ENCODE measurements at regions not wholly inside any gene's neighbourhood (a gene's known extent, or its start where the extent isn't known, plus 50 kb on each side); places are given as distances from the start of the nearest gene placed in this dataset.
A peak's percentile ranks its signal among the peaks of the same experiment; 100 is the strongest.

GRCh38 chr2:120669121-120669952, 66.3 kb upstream of the GLI2 start:
- DNase-seq = no peak

DNA sequence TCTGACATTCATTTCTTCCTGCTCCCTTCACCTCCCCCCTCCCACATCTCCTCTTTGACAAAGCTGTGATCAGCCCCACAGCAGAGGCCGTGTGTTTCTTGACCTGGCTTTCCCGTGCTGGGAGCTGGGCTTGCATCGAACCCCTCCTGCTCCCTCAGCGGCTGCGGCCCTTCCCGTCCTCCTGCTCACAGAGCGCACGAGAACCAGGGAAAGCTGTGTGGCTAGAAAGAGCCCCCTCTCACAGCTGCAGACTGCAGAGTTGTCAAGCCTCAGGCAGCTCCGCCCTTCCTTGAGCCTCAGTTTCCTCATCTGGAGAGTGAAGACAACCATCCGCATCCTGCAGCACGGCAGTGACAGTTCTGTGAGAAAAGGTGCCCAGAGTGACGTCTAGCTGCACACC, 65.7 kb upstream of the GLI2 start:
- no peak for DNase-seq

DNA sequence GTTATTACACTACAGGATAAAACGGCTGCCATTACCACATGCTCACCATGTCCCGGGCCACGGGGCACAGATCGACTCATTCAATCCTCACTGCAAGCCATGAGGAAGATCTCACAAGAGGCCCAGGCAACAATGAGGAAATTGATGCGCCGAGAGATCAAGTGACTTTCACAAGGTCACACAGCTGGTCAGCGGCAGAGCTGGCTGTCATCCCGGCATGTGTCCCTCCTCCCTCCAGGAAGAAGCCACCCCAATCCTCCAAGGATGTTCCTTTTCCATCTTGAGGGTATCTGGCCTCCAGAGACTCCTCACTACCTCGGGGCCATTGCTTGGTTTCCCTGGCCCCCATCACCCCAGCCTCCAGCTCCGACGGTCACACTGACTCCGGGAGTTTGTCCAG, 65.3 kb upstream of the GLI2 start:
- no peak for DNase-seq

DNA sequence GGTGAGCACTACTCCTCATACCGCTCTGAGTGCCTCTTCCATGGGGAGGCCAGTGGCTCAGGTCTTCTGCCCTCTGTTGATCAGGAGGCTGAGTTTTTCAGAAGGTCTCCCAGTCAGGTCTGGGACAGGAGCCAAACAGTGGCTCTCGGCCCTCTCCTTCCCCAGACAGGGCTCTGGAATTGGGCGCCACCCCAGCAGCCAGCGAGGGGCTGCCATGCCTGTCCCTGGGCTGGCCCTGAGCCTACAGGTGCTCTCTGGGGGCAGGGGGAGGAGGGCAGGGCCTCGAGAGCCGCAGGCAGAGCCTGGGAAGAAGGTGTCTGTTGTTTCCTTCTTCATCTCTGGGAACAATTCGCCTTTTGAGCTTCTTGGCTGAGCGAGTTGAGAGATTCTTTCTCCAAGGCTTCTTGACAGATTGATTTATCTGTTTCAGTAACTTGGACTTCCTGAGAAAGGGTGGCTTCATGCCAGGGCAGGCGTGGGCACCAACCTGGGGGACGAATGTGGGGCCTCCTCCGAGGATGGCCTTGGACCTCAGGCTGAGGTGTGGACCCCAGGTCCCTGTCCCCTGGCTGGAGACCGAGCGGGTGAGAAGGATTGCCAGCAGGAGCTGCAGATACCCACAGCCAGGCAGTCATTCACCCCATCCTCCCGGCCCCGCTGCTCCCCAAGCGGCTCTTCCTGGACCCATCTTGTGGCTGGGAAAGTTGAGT, 64.7 kb upstream of the GLI2 start:
- no peak for DNase-seq

- DNase-seq = no peak
These were observed 63.0 kb upstream of the GLI2 start for GRCh38 chr2:120672526-120673204.

GRCh38 chr2:120673205-120673550, 62.5 kb upstream of the GLI2 start:
- DNase-seq = no peak

- DNase-seq = no peak
These were observed 62.1 kb upstream of the GLI2 start for GRCh38 chr2:120673571-120674061.

GRCh38 chr2:120674246-120675170, 61.2 kb upstream of the GLI2 start:
- no peak for DNase-seq

- no peak for DNase-seq
These were observed 60.1 kb upstream of the GLI2 start for GRCh38 chr2:120675460-120676130.

- DNase-seq = no peak
These were observed 58.4 kb upstream of the GLI2 start for GRCh38 chr2:120677221-120677620.

GRCh38 chr2:120677696-120678247, 57.9 kb upstream of the GLI2 start:
- DNase-seq = no peak

- DNase-seq = no peak
These were observed 57.4 kb upstream of the GLI2 start for GRCh38 chr2:120678251-120678650.

DNA sequence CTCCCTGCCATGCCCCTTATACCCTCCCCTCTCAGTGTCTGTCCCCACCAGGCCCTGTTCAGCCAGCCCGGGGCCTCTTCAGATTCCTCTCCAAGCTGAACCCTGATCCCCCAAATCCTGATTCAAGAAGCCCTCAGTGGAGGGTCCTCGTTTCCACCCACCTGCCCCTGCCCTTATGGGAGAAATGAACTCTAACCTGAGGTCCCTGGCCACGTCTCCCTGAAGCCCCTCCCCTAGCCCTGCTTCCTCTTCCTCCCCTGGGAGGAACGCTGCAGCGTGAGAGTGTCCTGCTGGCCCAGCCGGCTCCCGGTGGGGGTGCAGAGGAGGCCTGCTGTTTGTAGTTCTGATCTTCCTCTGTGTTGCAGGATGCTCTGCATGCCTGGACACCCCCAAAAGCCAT, 56.7 kb upstream of the GLI2 start:
- DNase-seq = no peak

DNA sequence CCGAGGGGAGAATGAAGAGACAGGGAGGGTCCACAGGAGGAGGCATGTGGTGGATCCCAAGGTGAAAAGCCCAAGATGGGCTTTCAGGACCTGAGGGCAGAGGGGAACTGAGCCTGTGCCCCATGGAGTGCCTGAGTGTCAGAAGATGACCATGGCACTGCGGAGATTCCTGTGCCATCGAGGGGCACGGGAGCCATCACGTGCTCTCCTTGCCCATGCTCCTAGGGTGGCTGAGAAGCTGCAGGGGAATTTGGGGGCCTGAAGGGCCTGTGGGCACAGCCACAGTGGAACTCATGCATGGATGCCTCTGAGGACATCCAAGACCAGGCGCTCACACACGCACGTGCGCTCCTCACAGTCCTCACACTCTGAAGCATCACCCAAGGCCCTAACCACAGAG, 56.1 kb upstream of the GLI2 start:
- DNase-seq = no peak

- peak; percentile 62 for DNase-seq
These were observed 55.4 kb upstream of the GLI2 start for GRCh38 chr2:120680136-120680761.

DNA sequence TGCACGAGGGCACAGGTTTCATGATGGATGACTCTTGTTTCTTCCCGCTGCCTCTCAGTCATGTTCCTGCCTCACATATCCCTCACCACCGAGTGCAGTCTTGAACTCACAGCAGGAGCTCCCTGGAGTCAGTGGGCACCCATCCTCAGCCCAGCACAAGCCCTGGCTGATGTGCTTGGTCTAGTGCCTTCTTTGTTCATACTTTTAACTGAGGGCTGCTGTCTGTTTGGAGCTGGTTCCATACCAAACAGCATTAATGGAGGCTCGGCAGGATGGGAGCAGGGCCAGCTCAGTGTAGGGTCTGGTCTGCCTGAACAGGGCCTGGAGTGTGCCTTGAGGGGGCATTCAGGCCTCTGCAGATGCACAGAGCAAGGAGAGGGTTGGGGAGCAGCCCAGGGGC, 54.5 kb upstream of the GLI2 start:
- DNase-seq = no peak

- no peak for DNase-seq
These were observed 53.9 kb upstream of the GLI2 start for GRCh38 chr2:120681696-120682288.

DNA sequence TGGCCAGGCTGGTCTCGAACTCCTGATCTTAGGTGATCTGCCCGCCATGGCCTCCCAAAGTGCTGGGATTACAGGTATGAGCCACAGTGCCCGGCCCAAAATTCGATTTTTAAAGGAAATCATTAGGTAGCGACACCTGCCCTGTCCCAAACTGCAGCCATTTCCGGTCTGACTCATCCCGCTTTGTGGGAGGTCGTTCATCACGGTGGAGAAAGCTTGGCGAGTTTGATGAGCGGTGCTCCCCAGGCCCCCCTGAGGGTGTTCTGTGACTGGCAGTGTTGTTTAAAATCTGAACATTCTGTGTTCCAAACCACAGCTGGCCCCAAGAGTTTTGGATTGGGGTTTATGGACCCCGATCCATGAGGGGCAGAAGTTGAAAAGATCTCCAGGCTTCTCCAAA, 53.0 kb upstream of the GLI2 start:
- DNase-seq = no peak

- no peak for DNase-seq
These were observed 52.6 kb upstream of the GLI2 start for GRCh38 chr2:120683081-120683480.

DNA sequence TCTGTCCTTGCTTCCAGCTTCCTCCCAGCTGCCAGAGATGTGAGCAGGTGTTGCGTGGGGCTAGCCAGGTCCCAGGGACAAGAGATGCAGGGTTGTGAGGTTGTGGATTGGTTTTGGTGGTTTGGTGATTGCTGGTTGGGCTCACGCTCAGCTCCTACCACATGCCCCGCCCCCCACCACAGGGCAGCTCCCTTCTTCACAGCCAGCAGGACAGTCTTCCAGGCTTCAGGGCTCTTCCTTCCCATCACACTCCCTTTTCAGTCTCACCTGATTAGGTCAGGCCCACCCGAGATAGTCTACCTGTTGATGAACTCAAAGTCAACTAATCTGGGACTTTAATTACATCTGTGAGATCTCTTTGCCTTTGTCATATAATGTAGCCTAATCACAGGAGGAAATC, 52.0 kb upstream of the GLI2 start:
- no peak for DNase-seq

Data from stimulated activated naive CD4-positive, alpha-beta T cell treated with Interleukin-2 at 50 U/mL for 16 hours (primary cell).